CD4-positive, alpha-beta T cell (primary cell): ENCODE measurements at regions not wholly inside any gene's neighbourhood (a gene's known extent, or its start where the extent isn't known, plus 50 kb on each side); places are given as distances from the start of the nearest gene placed in this dataset.

Source experiments
- ATAC-seq: fragments of 200-7000 bp; cut with Tn5 transposase; one replicate; pipeline ENCODE4 v1.10.0; 2022; ENCODE audit warnings: mild to moderate bottlenecking; ENCODE audit not compliant: poor library complexity
- CTCF ChIA-PET: fragments of 350-600 bp; sonication (Branson Sonifier 250); formaldehyde crosslinking; loops from one replicate; lab custom pipeline; 2021; ENCODE audit warnings: antibody characterized with exemption, inconsistent platforms; lab: Charles Lee
- POLR2A ChIA-PET: fragments of 350-600 bp; sonication (Branson Sonifier 250); formaldehyde crosslinking; loops from one replicate; lab custom pipeline; 2021; ENCODE audit warnings: antibody characterized with exemption, inconsistent platforms; lab: Charles Lee
- DNase-seq, 14 experiments: peaks; one replicate each; pipeline ENCODE4 v3.0.0-alpha.2; 2013 to 2020; ENCODE audit warnings: mixed read lengths in 2 of 14
- H3K27ac ChIP-seq, 2 donors: one replicate each; pipeline versions ENCODE4 v1.5.1 to v1.7.0; 2013; ENCODE audit warnings: low read length in 2 of 2, low read depth in 1 of 2, mild to moderate bottlenecking in 1 of 2
- H3K27me3 ChIP-seq, 2 experiments: 1 replicate in 1 of 2; 2 replicates in 1 of 2; pipeline versions ENCODE4 v1.6.1 to v1.7.0; 2013; ENCODE audit warnings: low read length in 2 of 2, control low read depth in 1 of 2, mild to moderate bottlenecking in 1 of 2, moderate library complexity in 1 of 2; ENCODE audit not compliant: insufficient read depth in 2 of 2, control insufficient read depth in 1 of 2
- H3K36me3 ChIP-seq: one replicate; pipeline ENCODE4 v1.6.1; 2013; ENCODE audit warnings: low read length, control low read depth; ENCODE audit not compliant: insufficient read depth
- H3K4me1 ChIP-seq: one replicate; pipeline ENCODE4 v1.6.1; 2013; ENCODE audit warnings: low read length, control low read depth; ENCODE audit not compliant: insufficient read depth
- H3K4me3 ChIP-seq: one replicate; pipeline ENCODE4 v1.5.1; 2013; ENCODE audit warnings: mild to moderate bottlenecking, low read length, moderate library complexity
- H3K9me3 ChIP-seq, 2 experiments: 1 replicate in 1 of 2; 2 replicates in 1 of 2; pipeline versions ENCODE4 v1.6.1 to v1.7.0; 2013; ENCODE audit warnings: low read length in 2 of 2, mild to moderate bottlenecking in 2 of 2, control low read depth in 1 of 2, moderate library complexity in 1 of 2; ENCODE audit not compliant: control insufficient read depth in 1 of 2, insufficient read depth in 1 of 2
- H3K27ac Mint-ChIP-seq: one replicate; pipeline ENCODE4 v1.8.0; 2020; ENCODE audit warnings: mixed read lengths
- H3K27me3 Mint-ChIP-seq: one replicate; pipeline ENCODE4 v1.8.0; 2021; ENCODE audit warnings: mixed read lengths
- H3K36me3 Mint-ChIP-seq: one replicate; pipeline ENCODE4 v1.8.0; 2021; ENCODE audit warnings: low read depth, mixed read lengths
- H3K4me1 Mint-ChIP-seq: one replicate; pipeline ENCODE4 v1.8.0; 2021; ENCODE audit warnings: low read depth, mixed read lengths
- H3K4me3 Mint-ChIP-seq: one replicate; pipeline ENCODE4 v1.8.0; 2020; ENCODE audit warnings: mild to moderate bottlenecking, mixed read lengths
- H3K9me3 Mint-ChIP-seq: one replicate; pipeline ENCODE4 v1.8.0; 2020; ENCODE audit warnings: mixed read lengths
- intact Hi-C, 2 experiments: fragments of 100-400 bp; cut with DNase I in 1 of 2; cut with micrococcal nuclease in 1 of 2; formaldehyde crosslinking; loops; one replicate each; pipeline versions ENCODE4 v1.15.1 to v1.9.0; 2023 to 2025; cut with DNase I, micrococcal nuclease
- TF ChIP-seq, protein P1 (sequence below): fragments of 200-600 bp; IDR thresholded peaks from one replicate; pipeline ENCODE4 v1.8.0; 2022; ENCODE audit warnings: antibody characterized with exemption, mild to moderate bottlenecking

DNA sequence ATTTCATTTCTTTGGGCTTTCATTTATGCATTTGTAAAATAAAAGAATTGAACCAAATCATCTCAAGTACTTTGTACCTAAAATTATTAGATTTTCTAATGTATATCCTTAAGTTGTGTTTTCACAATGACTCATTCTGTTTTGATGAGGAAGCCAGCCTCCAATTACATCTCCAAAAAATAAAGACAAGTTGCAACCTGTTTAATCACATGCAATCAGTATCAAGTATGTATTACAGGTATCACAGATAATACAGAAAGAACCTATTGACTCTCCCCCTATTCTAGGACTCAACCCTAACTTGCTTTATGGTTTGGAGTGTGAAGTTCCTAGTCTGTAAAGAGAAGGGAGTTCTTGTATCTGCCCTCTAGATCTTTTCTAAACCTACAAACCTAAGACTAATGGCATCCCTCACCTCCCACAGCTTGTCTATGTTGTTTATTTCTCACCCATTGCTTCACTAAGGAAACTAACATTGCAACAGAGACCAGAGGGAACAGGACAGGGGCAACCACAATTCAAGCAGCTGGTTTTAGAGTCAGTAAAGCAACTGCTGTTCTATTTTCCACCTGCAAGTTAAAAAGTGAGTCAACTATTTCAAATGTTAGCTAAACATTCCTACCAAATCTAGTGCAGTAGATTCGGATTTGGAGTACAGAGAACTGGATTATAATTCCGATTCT is 141.1 kb upstream of the ETAA1 start:
- Mint-ChIP-seq H3K4me3 (no peak overlapping the region), H3K4me1 (no peaks in the 10 kb centered on the region), H3K27ac (no peak overlapping the region), H3K9me3 (no peaks in the 10 kb centered on the region), H3K36me3 (no peaks in the 10 kb centered on the region), H3K27me3 (no peaks in the 10 kb centered on the region)
- DNase-seq (no peak), ATAC-seq (no peak)
- no peaks in the 10 kb centered on the region for H3K9me3 ChIP-seq
- POLR2A ChIA-PET, result no interaction called here
- CTCF ChIA-PET, result no interaction called here
- no peak overlapping the region for H3K27ac ChIP-seq
- TF ChIP-seq, protein P1, sequence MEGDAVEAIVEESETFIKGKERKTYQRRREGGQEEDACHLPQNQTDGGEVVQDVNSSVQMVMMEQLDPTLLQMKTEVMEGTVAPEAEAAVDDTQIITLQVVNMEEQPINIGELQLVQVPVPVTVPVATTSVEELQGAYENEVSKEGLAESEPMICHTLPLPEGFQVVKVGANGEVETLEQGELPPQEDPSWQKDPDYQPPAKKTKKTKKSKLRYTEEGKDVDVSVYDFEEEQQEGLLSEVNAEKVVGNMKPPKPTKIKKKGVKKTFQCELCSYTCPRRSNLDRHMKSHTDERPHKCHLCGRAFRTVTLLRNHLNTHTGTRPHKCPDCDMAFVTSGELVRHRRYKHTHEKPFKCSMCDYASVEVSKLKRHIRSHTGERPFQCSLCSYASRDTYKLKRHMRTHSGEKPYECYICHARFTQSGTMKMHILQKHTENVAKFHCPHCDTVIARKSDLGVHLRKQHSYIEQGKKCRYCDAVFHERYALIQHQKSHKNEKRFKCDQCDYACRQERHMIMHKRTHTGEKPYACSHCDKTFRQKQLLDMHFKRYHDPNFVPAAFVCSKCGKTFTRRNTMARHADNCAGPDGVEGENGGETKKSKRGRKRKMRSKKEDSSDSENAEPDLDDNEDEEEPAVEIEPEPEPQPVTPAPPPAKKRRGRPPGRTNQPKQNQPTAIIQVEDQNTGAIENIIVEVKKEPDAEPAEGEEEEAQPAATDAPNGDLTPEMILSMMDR, result no peak
- H3K27me3 ChIP-seq, result no peaks in the 10 kb centered on the region
- H3K4me3 ChIP-seq, result no peak overlapping the region
- intact Hi-C loops, result no loop called here
- H3K36me3 ChIP-seq, result no peaks in the 10 kb centered on the region
- H3K4me1 ChIP-seq, result no peaks in the 10 kb centered on the region

DNA sequence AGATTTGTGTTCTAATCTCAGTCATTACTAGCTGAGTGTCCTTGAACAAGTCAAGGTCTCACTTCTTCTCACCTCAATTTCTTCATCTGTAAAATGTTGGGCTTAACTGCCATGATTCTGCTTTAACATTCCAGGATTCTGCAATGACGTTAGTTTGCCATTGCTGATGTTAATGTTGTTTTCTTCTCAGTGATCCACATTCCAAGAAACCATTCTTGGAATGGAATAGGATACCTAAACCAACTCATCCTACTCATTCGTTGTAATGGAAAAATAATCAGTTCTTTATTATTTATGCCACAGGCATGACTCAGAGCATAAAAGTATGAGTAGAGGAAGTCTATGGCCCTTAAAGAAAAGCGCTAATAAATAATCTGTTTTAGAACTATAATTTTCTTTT is 140.2 kb upstream of the ETAA1 start:
- Mint-ChIP-seq H3K4me3 (no peak overlapping the region), H3K9me3 (no peaks in the 10 kb centered on the region), H3K36me3 (no peaks in the 10 kb centered on the region), H3K27ac (no peak overlapping the region), H3K4me1 (no peaks in the 10 kb centered on the region), H3K27me3 (no peaks in the 10 kb centered on the region)
- H3K9me3 ChIP-seq, result no peaks in the 10 kb centered on the region
- no peak overlapping the region for H3K4me3 ChIP-seq
- CTCF ChIA-PET, result no interaction called here
- no peak overlapping the region for H3K27ac ChIP-seq
- intact Hi-C loops, result no loop called here
- DNase-seq (no peak), ATAC-seq (no peak)
- POLR2A ChIA-PET, result no interaction called here
- H3K36me3 ChIP-seq, result no peaks in the 10 kb centered on the region
- H3K27me3 ChIP-seq, result no peaks in the 10 kb centered on the region
- TF ChIP-seq, protein P1, result no peak
- H3K4me1 ChIP-seq, result no peaks in the 10 kb centered on the region

DNA sequence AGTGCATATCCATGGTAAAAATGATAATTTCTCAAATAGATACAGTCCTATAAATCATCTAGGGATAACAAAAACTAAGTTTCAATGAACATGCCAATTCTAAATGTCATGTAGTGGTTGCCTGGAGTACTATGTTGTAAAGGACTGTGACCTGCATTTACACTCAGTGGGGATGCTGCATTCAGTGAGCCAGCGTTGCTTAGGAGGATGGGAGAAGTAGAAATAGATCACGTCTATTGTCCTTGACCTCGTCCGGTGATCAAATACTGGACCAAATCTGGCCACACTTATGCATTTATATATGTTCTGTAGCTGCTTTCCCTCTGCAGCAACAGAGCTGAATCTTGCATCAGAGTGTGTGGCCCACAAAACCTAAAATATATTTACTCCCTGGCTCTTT is 139.0 kb upstream of the ETAA1 start:
- Mint-ChIP-seq H3K27me3 (no peaks in the 10 kb centered on the region), H3K36me3 (no peaks in the 10 kb centered on the region), H3K9me3 (no peaks in the 10 kb centered on the region), H3K4me1 (no peaks in the 10 kb centered on the region), H3K4me3 (no peak overlapping the region), H3K27ac (no peak overlapping the region)
- ChIA-PET POLR2A (no interaction called here), CTCF (no interaction called here)
- Histone ChIP-seq H3K4me1 (no peaks in the 10 kb centered on the region), H3K36me3 (no peaks in the 10 kb centered on the region), H3K9me3 (no peaks in the 10 kb centered on the region), H3K27ac (no peak overlapping the region), H3K27me3 (no peaks in the 10 kb centered on the region), H3K4me3 (no peak overlapping the region)
- TF ChIP-seq, protein P1, result no peak
- intact Hi-C loops, result no loop called here
- DNase-seq, result no peak
- ATAC-seq, result no peak
